ENCODE measurements at regions not wholly inside any gene's neighbourhood (a gene's known extent, or its start where the extent isn't known, plus 50 kb on each side); places are given as distances from the start of the nearest gene placed in this dataset.

DNA sequence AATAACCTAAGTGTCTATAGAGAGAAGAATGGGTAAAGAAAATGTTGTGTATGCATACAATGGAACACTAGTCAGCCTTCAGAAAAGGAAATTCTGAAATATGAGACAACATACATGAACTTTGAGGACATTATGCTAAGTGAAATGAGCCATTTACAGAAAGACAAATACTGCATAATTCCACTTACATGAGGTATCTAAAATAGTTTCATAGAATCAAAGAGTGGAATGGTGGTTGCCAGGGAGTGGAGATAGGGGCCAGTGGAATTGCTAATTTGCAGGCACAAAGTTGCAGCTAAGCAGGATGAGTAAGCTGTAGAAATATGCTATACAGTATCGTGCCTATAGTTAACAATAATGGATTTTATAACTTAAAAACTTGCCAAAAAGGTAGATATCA is 779.6 kb upstream of the ARPP21 start:
- TF ChIP-seq, protein P1, sequence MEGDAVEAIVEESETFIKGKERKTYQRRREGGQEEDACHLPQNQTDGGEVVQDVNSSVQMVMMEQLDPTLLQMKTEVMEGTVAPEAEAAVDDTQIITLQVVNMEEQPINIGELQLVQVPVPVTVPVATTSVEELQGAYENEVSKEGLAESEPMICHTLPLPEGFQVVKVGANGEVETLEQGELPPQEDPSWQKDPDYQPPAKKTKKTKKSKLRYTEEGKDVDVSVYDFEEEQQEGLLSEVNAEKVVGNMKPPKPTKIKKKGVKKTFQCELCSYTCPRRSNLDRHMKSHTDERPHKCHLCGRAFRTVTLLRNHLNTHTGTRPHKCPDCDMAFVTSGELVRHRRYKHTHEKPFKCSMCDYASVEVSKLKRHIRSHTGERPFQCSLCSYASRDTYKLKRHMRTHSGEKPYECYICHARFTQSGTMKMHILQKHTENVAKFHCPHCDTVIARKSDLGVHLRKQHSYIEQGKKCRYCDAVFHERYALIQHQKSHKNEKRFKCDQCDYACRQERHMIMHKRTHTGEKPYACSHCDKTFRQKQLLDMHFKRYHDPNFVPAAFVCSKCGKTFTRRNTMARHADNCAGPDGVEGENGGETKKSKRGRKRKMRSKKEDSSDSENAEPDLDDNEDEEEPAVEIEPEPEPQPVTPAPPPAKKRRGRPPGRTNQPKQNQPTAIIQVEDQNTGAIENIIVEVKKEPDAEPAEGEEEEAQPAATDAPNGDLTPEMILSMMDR (optimal IDR thresholded peaks at IDR 0.05 in 1 of 3, IDR thresholded peaks at IDR 0.05 in 1 of 3, conservative IDR thresholded peaks at IDR 0.05 in 1 of 3; ENCODE audit: extremely low read depth in 1 of 3, insufficient read depth in 2 of 3, low read length in 3 of 3) = no peak
- TF ChIP-seq EZH2 (IDR thresholded peaks at IDR 0.05; ENCODE audit: low read length) = no peak

All from keratinocyte (primary cell).